ENCODE measurements at regions not wholly inside any gene's neighbourhood (a gene's known extent, or its start where the extent isn't known, plus 50 kb on each side); places are given as distances from the start of the nearest gene placed in this dataset.

DNA sequence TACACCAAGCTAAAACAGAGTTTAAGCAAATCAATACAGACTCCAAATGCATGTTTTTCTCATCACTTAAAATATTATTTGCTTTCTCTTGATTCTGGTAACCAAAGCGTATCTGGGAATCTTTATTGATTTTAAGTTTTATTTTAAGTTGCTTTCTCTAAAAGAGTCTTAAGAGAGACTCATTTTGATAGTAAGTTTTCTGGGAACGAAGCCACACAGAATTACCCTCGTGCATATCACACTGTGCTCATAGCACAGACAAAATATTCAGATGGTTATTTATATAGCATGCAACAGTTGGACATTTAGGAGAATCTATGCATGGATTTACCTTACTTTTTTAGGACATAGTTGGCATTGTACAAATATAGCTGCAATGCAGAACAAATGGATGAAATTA, 597.5 kb upstream of the NRXN1 start:
- TF ChIP-seq, protein P1, sequence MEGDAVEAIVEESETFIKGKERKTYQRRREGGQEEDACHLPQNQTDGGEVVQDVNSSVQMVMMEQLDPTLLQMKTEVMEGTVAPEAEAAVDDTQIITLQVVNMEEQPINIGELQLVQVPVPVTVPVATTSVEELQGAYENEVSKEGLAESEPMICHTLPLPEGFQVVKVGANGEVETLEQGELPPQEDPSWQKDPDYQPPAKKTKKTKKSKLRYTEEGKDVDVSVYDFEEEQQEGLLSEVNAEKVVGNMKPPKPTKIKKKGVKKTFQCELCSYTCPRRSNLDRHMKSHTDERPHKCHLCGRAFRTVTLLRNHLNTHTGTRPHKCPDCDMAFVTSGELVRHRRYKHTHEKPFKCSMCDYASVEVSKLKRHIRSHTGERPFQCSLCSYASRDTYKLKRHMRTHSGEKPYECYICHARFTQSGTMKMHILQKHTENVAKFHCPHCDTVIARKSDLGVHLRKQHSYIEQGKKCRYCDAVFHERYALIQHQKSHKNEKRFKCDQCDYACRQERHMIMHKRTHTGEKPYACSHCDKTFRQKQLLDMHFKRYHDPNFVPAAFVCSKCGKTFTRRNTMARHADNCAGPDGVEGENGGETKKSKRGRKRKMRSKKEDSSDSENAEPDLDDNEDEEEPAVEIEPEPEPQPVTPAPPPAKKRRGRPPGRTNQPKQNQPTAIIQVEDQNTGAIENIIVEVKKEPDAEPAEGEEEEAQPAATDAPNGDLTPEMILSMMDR (IDR thresholded peaks at IDR 0.05) = no peak

GRCh38 chr2:51628917-51629316, 597.0 kb upstream of the NRXN1 start:
- no peak for DNase-seq
- no peak overlapping the region for H3K27ac Mint-ChIP-seq
- TF ChIP-seq, protein P1 (IDR thresholded peaks at IDR 0.05) = no peak
- H3K27me3 Mint-ChIP-seq (ENCODE audit: low read depth, poor library complexity) = no peaks in the 10 kb centered on the region
- H3K9me3 Mint-ChIP-seq = peaks cover 4% of the 10 kb centered on the region
- no peak overlapping the region for H3K4me3 Mint-ChIP-seq
- no peaks in the 10 kb centered on the region for H3K4me1 Mint-ChIP-seq
- H3K36me3 Mint-ChIP-seq (ENCODE audit: low read depth) = no peaks in the 10 kb centered on the region

More for the DNA sequence above, 597.5 kb upstream of the NRXN1 start:
- Mint-ChIP-seq H3K36me3 (ENCODE audit: low read depth) (no peaks in the 10 kb centered on the region), H3K27ac (no peak overlapping the region), H3K27me3 (ENCODE audit: low read depth, poor library complexity) (no peaks in the 10 kb centered on the region), H3K4me1 (no peaks in the 10 kb centered on the region), H3K4me3 (no peak overlapping the region), H3K9me3 (peaks cover 4% of the 10 kb centered on the region)
- no peak for DNase-seq

DNA sequence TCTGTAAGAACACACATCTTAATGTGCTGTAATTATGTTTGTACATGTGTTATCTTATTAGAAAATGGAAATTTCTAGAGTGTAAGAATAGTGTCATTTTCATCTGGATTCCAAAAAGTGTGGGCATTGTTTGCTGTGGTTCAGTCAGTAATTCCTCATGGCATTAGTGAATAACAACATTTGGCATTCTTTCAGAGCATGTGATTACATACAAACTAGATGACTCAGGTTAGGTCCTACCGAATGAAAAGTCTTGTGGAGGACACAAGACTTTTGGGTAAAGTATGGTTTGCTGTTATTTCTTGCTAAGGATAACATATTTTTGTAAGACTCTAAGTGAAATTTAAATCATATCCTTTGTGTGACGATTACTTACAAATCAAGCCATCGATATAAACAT, 593.1 kb upstream of the NRXN1 start:
- no peak overlapping the region for H3K27ac Mint-ChIP-seq
- H3K4me3 Mint-ChIP-seq = no peak overlapping the region
- TF ChIP-seq, protein P1 (IDR thresholded peaks at IDR 0.05) = no peak
- no peaks in the 10 kb centered on the region for H3K36me3 Mint-ChIP-seq (ENCODE audit: low read depth)
- H3K27me3 Mint-ChIP-seq (ENCODE audit: low read depth, poor library complexity) = no peaks in the 10 kb centered on the region
- DNase-seq = no peak
- H3K9me3 Mint-ChIP-seq = peaks cover 10% of the 10 kb centered on the region
- no peaks in the 10 kb centered on the region for H3K4me1 Mint-ChIP-seq

DNA sequence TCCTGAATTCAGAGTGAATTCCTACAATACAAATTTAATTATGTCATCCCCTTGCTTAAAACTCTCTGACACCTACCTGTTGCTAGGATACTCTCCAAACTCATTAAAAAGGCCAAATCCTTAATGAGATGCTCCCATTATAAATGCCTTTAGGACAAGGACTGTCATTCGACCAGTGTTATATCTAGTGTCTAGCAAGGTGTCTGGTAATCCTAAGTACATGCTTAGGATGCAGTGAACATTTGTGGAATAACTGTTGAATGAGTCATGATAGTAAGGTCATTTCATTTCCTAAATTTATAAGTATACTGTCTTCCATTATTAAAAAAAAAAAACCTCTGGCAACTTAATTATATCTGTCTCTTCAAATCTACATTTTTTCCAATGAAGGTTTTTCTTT, 588.9 kb upstream of the NRXN1 start:
- Mint-ChIP-seq H3K27ac (no peak overlapping the region), H3K27me3 (ENCODE audit: low read depth, poor library complexity) (no peaks in the 10 kb centered on the region), H3K4me3 (no peak overlapping the region), H3K9me3 (peaks cover 23% of the 10 kb centered on the region), H3K4me1 (no peaks in the 10 kb centered on the region), H3K36me3 (ENCODE audit: low read depth) (no peaks in the 10 kb centered on the region)
- TF ChIP-seq, protein P1 (IDR thresholded peaks at IDR 0.05) = no peak
- DNase-seq = no peak

DNA sequence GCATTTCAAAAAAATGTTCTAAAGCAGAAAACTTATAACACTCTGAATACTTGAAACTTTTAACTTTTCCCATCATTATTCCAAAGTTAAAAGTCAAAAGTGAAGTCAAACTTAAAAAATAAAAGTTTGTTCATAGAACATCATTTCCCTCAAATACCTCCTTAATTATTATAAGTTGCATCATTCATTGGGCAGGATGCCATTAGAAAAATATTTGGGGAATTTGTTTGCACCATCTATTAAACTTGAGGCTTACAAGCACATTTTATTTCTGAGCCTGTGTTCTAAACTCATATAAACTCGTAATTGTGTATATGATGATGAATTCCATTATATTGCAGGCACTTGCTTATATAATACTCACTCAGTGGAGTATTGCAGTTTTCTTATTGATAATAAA, 588.0 kb upstream of the NRXN1 start:
- no peaks in the 10 kb centered on the region for H3K4me1 Mint-ChIP-seq
- no peak overlapping the region for H3K4me3 Mint-ChIP-seq
- TF ChIP-seq, protein P1 (IDR thresholded peaks at IDR 0.05) = no peak
- no peaks in the 10 kb centered on the region for H3K27me3 Mint-ChIP-seq (ENCODE audit: low read depth, poor library complexity)
- DNase-seq = no peak
- H3K27ac Mint-ChIP-seq = no peak overlapping the region
- peaks cover 31% of the 10 kb centered on the region for H3K9me3 Mint-ChIP-seq
- H3K36me3 Mint-ChIP-seq (ENCODE audit: low read depth) = no peaks in the 10 kb centered on the region

GRCh38 chr2:51612387-51612786, 580.5 kb upstream of the NRXN1 start:
- Mint-ChIP-seq H3K4me3 (no peak overlapping the region), H3K4me1 (no peaks in the 10 kb centered on the region), H3K36me3 (ENCODE audit: low read depth) (no peaks in the 10 kb centered on the region), H3K9me3 (peaks cover 57% of the 10 kb centered on the region), H3K27me3 (ENCODE audit: low read depth, poor library complexity) (no peaks in the 10 kb centered on the region), H3K27ac (no peak overlapping the region)
- TF ChIP-seq, protein P1 (IDR thresholded peaks at IDR 0.05) = no peak
- no peak for DNase-seq
